Kidney (tissue), 13 donors: ENCODE measurements at regions not wholly inside any gene's neighbourhood (a gene's known extent, or its start where the extent isn't known, plus 50 kb on each side); places are given as distances from the start of the nearest gene placed in this dataset.
A peak's percentile ranks its signal among the peaks of the same experiment; 100 is the strongest.

Experiments
- DNase-seq, 5 donors: peaks; one replicate each; pipeline ENCODE4 v3.0.0-alpha.2; 2013 to 2020
- FAIRE-seq: peaks from 2 replicates; lab custom pipeline; 2012; peaks lifted over from hg19 to GRCh38; lab: Jason Lieb, UNC
- H3K27ac ChIP-seq, 2 donors: one replicate each; pipeline ENCODE4 v1.7.0; 2013; ENCODE audit warnings: low read depth in 2 of 2, low read length in 2 of 2, inconsistent platforms in 1 of 2
- H3K27me3 ChIP-seq: one replicate; pipeline ENCODE4 v1.7.1; 2013; ENCODE audit warnings: low read length, inconsistent platforms; ENCODE audit not compliant: control insufficient read depth, insufficient read depth
- H3K36me3 ChIP-seq, 3 donors: one replicate each; pipeline versions ENCODE4 v1.7.0 to v1.7.1; 2013; ENCODE audit warnings: low read length in 3 of 3, control low read depth in 1 of 3, inconsistent platforms in 1 of 3; ENCODE audit not compliant: insufficient read depth in 3 of 3, control insufficient read depth in 2 of 3
- H3K4me1 ChIP-seq, 3 donors: one replicate each; pipeline versions ENCODE4 v1.7.0 to v1.7.1; 2013; ENCODE audit warnings: low read length in 3 of 3, inconsistent platforms in 1 of 3, low read depth in 1 of 3; ENCODE audit not compliant: control insufficient read depth in 2 of 3, insufficient read depth in 2 of 3
- H3K4me3 ChIP-seq, 3 donors: one replicate each; pipeline versions ENCODE4 v1.7.0 to v1.8.1; 2013; ENCODE audit warnings: low read length in 3 of 3, control low read depth in 1 of 3, inconsistent platforms in 1 of 3
- H3K9ac ChIP-seq, 3 donors: one replicate each; pipeline versions ENCODE4 v1.7.0 to v1.7.1; 2013; ENCODE audit warnings: low read length in 3 of 3, control low read depth in 1 of 3, inconsistent platforms in 1 of 3
- H3K9me3 ChIP-seq, 3 donors: one replicate each; pipeline versions ENCODE4 v1.7.0 to v1.7.1; 2013; ENCODE audit warnings: low read length in 3 of 3, control low read depth in 1 of 3, inconsistent platforms in 1 of 3; ENCODE audit not compliant: control insufficient read depth in 2 of 3, insufficient read depth in 1 of 3
- intact Hi-C: fragments of 100-400 bp; cut with DNase I; formaldehyde crosslinking; loops from one replicate; pipeline ENCODE4 v1.11.1; 2022
- TF ChIP-seq, protein P1 (sequence below): IDR thresholded peaks from 3 replicates; pipeline ENCODE4 v1.5.1; 2012; ENCODE audit warnings: mild to moderate bottlenecking, moderate library complexity, borderline replicate concordance; ENCODE audit not compliant: insufficient read depth; ENCODE audit errors: extremely low read depth
- donor health status: control.
- donor health status: control.
- donor health status: control.
- donor health status: control.
- donor health status: control.
- donor health status: DM: yes; HTN: yes; CAD: no.
- donor health status: Normal renal cell carcinoma (clear cell type).

DNA sequence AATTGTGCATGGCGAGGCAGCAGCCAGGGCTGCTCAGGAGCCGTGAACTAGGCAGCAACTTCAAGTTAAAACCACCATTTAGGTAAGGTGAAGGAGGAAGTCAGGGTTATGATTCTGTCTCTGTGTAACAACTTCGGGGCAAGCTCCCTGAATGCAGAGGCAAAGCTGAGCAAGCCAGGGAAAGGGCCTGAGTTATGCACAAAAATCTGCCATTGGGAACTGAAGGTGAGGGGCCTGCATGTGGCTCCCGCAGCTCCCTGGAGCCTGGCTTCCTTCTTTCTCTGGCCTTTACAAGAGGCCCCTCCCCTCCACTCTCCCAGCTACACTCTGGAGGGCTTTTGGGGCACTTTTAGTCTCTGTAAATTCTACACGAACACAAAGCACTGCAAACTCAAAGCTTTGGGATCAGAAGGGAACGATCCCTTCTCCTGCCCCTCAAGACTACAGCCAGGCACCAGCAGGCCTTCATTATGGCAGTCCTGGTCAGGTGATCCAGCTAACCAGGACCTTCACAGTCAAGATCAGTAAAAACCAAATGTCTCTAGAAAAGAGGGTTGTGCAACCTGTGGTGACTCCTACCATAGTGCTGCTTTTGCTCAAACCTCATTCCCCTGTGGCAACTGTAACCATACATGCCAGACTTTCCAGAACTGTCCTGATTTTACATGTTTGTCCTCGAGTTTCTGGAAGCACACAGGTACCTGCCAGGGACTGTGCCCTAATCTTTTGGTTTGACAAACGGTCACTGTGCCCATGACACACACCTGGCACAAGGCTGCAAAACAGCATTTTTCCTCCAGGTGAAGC, 67.2 kb upstream of the PTGR2 start:
- intact Hi-C loops, result no loop called here
- H3K27me3 ChIP-seq, result no peaks in the 10 kb centered on the region
- H3K4me3 ChIP-seq, result no peak overlapping the region
- H3K9me3 ChIP-seq, result no peaks in the 10 kb centered on the region
- TF ChIP-seq, protein P1, sequence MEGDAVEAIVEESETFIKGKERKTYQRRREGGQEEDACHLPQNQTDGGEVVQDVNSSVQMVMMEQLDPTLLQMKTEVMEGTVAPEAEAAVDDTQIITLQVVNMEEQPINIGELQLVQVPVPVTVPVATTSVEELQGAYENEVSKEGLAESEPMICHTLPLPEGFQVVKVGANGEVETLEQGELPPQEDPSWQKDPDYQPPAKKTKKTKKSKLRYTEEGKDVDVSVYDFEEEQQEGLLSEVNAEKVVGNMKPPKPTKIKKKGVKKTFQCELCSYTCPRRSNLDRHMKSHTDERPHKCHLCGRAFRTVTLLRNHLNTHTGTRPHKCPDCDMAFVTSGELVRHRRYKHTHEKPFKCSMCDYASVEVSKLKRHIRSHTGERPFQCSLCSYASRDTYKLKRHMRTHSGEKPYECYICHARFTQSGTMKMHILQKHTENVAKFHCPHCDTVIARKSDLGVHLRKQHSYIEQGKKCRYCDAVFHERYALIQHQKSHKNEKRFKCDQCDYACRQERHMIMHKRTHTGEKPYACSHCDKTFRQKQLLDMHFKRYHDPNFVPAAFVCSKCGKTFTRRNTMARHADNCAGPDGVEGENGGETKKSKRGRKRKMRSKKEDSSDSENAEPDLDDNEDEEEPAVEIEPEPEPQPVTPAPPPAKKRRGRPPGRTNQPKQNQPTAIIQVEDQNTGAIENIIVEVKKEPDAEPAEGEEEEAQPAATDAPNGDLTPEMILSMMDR, result no peak
- H3K27ac ChIP-seq, result peak overlapping the region; percentile 94 to 98
- H3K36me3 ChIP-seq, result no peaks in the 10 kb centered on the region
- DNase-seq, result peak in 2 of 5 donors; percentile 28 to 46
- H3K4me1 ChIP-seq, result peaks cover 18 to 40% (median 29%) of the 10 kb centered on the region in 3 donors
- no peak for FAIRE-seq
- H3K9ac ChIP-seq, result peak overlapping the region in 2 of 3 donors; percentile 37 to 56

DNA sequence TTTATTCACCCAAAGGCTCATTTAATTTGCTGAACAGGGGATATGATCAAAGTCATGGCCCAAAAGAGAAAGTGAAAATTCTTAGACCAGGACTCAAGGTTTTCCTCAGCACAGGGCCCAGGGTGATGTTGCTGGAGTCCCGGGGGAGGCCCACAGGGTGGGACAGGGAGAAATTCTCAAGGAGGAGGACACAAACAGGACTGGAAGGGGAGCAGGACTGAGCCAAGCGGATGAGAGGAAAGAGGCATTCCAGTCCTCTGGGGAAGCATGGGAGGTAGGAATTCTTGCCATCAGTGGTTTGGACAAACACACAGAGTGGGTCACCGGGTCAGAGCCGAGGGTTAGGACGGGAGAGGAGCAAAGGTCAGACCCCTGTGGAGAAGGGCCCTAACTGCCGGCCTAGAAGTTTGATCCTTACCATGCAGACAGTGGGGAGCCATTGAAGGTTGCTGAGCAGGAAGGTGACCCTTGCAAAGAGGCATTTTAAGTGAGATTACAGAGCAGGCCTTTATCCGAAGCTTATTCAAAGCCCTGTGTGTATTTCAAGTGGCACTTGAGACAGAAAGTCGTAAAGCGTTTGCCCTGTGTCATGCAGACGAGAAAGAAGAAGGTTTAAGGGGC, 68.4 kb upstream of the PTGR2 start:
- no peaks in the 10 kb centered on the region for H3K9me3 ChIP-seq
- FAIRE-seq, result no peak
- H3K4me3 ChIP-seq, result no peak overlapping the region
- H3K36me3 ChIP-seq, result no peaks in the 10 kb centered on the region
- no peak for DNase-seq
- H3K27ac ChIP-seq, result peak overlapping the region; percentile 94 to 98
- intact Hi-C loops, result no loop called here
- H3K27me3 ChIP-seq, result no peaks in the 10 kb centered on the region
- H3K9ac ChIP-seq, result peak overlapping the region in 1 of 3 donors; percentile 37
- TF ChIP-seq, protein P1, result no peak
- H3K4me1 ChIP-seq, result peaks cover 18 to 44% (median 28%) of the 10 kb centered on the region in 3 donors

DNA sequence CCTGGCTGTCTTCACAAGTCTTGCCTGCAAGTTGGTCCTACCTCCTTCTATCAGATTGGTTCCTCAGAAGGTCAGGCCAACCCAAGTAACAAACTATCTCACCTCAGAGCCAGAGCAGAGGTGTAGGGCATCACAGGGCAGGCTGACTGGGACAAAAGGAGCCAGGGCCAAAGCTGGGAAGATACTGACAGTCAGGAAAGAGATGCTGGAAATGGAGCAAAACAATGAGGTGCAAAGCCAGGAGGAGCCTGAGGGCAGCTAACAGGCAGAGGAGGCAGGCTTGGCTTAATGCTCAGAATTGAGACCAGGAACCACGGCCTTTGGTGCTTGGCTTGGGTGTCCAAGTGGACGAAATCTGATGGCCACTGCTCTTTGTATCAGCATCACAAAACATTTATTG, 68.4 kb upstream of the PNMA1 start:
- Histone ChIP-seq H3K27ac (peak overlapping the region in 1 of 2 donors; percentile 98), H3K9ac (no peak overlapping the region), H3K27me3 (no peaks in the 10 kb centered on the region), H3K4me3 (no peak overlapping the region), H3K4me1 (peaks cover 18 to 46% (median 30%) of the 10 kb centered on the region in 3 donors), H3K9me3 (no peaks in the 10 kb centered on the region), H3K36me3 (no peaks in the 10 kb centered on the region)
- FAIRE-seq (no peak), DNase-seq (no peak)
- TF ChIP-seq, protein P1, result no peak
- intact Hi-C loops, result no loop called here
